ENCODE measurements at regions not wholly inside any gene's neighbourhood (a gene's known extent, or its start where the extent isn't known, plus 50 kb on each side); places are given as distances from the start of the nearest gene placed in this dataset.

DNA sequence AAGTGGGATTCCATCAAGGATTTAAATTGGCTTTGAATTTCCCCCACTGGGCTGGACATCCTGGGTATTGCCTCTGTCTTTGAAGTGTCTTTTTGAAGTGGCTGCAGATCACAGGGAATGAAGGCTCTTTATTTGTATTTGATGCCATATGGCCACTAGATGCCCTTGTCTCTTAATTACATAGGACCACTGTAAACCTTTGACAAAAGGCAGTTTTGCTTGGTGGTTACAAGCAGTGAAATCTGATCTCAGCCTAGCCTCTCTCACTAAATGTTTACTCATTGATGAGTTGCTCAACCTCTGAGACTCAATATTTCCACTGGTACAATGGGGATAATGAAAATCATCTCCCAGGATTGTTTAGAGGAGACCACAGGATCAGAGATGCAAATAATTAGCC, 102.2 kb downstream of the INSIG2 start:
- TF ChIP-seq, protein P1, sequence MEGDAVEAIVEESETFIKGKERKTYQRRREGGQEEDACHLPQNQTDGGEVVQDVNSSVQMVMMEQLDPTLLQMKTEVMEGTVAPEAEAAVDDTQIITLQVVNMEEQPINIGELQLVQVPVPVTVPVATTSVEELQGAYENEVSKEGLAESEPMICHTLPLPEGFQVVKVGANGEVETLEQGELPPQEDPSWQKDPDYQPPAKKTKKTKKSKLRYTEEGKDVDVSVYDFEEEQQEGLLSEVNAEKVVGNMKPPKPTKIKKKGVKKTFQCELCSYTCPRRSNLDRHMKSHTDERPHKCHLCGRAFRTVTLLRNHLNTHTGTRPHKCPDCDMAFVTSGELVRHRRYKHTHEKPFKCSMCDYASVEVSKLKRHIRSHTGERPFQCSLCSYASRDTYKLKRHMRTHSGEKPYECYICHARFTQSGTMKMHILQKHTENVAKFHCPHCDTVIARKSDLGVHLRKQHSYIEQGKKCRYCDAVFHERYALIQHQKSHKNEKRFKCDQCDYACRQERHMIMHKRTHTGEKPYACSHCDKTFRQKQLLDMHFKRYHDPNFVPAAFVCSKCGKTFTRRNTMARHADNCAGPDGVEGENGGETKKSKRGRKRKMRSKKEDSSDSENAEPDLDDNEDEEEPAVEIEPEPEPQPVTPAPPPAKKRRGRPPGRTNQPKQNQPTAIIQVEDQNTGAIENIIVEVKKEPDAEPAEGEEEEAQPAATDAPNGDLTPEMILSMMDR (IDR thresholded peaks at IDR 0.05) = no peak
- no peak for TF ChIP-seq POLR2A (IDR thresholded peaks at IDR 0.05)

Data from ovary (tissue), 3 donors.